DMS 273 (cell line): ENCODE measurements at regions not wholly inside any gene's neighbourhood (a gene's known extent, or its start where the extent isn't known, plus 50 kb on each side); places are given as distances from the start of the nearest gene placed in this dataset.
"Not testable (repeated sequence)": the region's sequence is repeated elsewhere in the genome, so short reads cannot be mapped to it uniquely, and the experiment has no call there.

Source experiments
- DNase-seq: peaks from one replicate; lab custom pipeline; 2025; ENCODE audit not compliant: unreplicated experiment; lab: John Stamatoyannopoulos, UW

DNA sequence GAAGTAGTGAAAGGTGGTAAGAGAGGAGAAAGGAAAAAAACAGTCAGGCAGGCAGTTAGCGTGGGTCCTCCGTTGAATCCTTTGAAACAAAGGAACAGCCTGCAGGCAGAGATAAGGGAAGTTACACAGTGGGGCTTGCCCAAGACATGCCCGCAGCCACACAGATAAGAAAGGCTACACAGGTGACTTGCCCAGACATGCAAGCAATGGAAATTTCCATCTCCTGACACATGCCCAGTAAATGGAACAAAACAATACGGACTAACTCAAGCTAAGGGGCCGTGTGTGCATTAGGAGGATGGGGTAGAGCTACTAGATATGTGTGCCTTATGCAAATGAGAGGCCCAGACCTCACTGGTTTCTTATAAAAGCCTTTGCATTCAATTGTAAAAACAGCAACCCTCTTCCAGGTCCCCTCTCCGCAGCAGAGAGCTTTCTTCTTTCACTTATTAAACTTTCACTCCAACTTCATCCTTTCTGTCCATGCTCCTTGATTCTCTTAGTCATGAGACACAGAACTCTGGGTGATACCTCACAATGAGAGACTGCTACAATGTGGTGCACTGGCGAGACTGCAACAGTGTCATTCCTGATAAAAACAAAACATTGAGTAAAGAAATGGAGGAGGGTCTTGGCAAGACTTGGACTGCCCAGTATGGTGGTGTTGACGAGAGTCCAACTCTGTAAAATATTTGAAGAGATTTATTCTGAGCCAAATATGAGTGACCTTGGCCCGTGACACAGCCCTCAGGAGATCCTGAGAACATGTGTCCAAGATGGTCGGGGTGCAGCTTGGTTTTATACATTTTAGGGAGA, 997.4 kb upstream of the PRKX start:
- DNase-seq: peak; percentile 69

DNA sequence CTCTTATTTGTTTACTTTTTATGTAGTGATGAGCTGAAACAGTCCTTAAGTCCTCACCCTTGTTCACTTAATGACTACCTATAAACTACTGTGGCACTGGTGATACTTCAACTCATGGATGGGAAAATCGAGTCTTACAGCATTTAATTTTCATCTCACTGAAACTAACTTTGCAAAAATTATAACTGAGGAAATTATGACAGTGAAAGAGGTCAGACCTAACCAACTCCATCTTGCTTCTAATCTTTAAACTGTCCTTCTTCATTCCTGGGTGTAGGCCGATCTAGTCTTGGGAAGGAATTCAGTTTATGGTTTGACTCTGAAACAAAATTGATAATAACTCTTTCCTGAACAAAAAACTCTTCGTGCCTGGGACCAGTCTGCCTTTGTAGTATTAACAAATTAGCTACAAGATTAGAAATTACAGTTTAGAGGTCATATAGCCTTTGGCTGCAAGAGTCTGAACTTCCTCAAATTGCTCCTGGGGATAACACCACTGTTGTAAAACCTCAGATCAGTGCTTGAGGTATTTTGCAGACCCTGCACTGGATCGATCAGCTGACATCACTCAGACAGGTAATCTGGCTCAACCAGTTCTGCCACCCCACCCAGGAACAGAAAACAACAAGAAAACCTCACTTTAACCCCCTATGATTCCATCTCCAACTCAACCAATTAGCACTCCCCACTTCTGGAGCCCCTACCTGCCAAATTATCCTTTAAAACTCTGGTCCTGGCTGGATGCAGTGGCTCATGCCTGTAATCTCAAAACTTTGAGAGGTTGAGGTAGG, 995.7 kb upstream of the PRKX start:
- no peak for DNase-seq

DNA sequence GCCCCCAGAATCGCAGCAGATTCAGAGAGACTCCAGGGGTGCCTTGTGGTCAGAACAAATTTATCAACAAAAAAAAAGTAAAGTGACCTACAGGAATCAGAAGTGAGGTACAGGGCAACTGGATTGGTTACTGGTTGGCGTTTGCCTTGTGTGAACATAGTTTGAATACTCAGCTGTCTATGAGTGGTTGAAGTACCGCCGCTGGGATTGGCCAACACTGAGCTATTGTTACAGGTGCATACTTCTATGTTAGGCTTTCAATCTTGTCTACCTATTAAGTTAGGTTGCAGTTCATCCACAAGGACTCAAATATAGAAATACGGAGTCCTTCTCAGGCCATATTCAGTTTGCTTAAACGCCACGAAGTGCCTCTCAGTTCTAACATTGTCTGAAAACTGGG, 993.5 kb upstream of the PRKX start:
- DNase-seq: no peak

DNA sequence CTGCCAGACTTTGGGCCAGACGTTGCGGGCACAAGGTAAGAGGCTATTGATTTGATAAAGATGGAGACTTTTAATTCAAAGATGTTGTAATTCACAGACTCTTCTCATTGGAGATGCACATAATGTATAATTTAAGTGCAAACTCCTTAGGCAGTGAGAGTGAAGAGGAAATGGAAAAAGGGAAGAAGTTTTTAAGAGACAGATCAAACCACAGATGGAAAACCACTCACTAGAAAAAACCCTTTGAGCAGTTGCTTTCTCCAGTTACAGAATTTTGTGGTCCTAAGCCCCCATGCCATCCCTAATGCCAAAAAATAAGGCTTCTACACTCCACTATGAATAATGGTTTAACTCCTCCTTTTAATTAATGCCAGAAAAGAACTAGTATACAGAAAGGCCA, 977.1 kb upstream of the PRKX start:
- no peak for DNase-seq

DNA sequence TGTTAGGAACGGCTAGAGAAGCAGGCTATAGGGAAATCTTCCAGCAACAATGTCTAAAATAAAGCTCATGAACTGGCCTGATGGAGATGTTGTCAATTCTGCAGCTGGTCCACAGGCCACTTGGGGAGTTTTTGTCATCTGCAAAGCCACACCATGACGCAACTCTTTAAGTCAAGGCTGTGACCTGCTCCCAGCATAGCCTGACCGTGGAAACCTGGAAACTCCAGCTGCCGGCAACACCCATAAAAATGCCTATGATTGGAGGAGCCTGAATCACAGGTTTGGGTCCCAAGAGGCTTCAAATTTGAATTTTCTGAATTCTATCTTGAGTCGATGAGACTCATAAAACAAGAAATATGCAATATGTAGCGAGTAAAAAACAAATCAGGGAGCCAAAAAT, 969.2 kb upstream of the PRKX start:
- no peak for DNase-seq

DNA sequence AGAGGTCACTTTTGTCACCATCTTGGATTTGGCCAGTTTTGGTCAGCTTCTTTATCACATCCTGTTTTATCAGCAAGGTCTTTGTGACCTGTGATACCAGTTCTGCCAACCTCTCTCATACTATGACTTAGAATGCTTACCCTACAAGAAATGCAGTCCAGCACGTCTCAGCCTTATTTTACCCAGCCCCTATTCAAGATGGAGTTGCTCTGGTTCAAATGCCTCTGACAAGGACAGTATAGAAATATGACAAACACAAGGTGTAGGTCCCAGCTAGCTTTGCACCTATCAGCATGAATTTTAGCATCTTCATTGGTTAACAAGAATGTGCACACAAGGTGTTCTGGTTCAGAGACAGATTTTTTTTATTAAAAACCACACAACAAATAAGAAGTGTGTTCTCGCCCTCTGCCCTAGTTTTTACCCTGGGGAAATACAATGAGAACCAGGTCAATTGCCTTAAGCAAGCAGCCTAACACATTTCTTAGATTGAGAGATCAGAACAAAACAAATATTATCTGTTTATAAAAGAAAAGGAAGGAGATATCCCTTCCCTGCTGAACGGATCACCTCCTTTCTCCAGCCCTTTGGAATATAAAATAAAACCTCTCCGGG, 962.3 kb upstream of the PRKX start:
- DNase-seq: no peak

GRCh38 chrX:4674028-4674782, 960.8 kb upstream of the PRKX start:
- DNase-seq: no peak

DNA sequence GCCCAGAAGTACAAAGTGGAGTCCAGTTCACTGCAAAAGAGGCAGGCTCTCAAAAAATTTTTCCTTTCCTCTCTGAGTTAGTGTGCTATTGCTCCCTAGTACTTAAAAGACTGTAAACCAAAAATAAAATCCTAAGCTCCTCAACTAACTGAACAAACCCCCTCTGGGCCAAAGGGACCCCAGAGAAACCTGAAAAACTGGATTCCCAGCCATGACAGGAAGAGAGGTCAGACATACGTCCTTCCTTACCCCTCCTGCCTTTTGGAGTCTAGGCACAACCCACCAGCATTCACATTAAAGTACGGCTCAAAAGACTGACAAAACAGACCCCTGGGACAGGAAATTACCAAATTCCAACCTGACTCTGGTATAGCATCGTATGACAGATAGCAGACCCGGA, 957.9 kb upstream of the PRKX start:
- no peak for DNase-seq

DNA sequence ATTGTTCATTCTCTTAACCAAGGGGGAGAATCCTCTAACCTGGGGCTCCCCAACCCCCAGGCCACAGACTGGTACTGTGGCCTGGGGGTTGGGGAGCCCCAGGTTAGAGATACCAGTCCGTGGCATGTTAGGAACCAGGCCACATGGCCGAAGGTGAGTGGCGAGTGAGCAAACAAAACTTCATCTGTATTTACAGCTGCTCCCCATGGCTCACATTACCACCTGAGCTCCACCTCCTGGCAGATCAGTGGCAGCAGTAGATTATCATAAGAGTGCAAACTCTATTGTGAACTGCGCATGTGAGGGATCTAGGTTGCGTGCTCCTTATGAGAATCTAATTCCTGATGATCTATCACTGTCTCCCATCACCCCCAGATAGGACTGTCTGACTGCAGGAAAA, 957.2 kb upstream of the PRKX start:
- DNase-seq: peak; percentile 17

- no peak for DNase-seq
Observed at GRCh38 chrX:4668802-4669536, 955.5 kb upstream of the PRKX start.

DNA sequence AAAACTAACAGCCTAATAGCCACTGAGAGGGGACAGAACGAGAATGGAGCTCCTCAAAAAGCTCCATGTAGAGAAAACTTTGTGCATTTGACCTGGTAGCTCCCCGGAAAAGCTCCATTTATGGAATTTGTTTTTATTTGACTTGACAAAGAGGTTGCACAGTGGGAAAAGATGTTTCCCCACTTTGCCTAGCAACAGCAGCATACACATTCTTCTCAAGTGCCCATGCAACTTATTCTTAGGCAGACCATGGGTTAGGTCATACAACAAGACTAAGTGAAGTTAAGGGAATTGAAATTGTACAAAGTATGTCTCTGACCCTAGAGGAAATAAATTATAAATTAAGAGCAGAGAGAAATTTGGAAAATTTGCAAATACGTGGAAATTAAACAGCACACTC, 949.6 kb upstream of the PRKX start:
- DNase-seq: no peak

- no peak for DNase-seq
Observed at GRCh38 chrX:4661771-4662170, 948.3 kb upstream of the PRKX start.

- no peak for DNase-seq
Observed at GRCh38 chrX:4656419-4656818, 943.0 kb upstream of the PRKX start.

DNA sequence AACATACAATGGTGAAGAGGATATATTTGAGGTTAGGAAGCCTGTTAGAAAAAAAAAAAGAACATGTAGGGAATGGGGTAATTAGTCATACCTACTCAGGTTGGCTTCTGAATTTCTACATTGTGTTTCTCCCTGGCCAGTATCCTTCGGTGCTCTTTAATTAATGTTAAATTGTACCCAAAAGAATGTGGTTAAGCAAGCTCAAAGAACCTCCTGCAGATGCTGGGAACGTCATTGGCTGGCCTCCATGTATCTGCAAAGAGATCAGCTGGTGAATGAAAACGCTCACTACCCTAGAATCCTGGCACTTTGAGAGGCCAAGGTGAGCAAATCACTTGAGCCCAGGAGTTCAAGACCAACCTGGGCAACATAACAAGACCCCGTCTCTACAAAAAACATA, 942.3 kb upstream of the PRKX start:
- no peak for DNase-seq

GRCh38 chrX:4642114-4642513, 928.7 kb upstream of the PRKX start:
- no peak for DNase-seq

DNA sequence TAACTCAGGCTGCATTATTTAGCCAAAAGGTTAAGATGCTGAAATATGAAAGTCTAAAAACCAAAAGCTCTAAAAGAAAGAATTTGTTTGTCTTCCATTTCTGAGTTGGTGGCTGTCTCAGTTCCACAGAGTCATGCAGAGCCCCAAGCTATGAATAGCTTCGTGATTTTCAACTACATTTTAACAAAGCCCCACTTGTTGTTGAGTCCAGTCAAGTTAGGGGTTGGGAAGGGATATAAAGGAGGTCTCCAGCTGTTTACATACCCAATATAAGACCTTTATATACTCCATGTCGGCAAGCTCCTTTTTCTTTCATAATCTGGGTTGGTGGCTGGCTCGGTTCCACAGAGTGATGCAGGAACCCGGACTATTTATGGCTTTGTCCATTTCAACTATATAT, 924.6 kb upstream of the PRKX start:
- no peak for DNase-seq

GRCh38 chrX:4627414-4627813, 914.0 kb upstream of the PRKX start:
- no peak for DNase-seq

DNA sequence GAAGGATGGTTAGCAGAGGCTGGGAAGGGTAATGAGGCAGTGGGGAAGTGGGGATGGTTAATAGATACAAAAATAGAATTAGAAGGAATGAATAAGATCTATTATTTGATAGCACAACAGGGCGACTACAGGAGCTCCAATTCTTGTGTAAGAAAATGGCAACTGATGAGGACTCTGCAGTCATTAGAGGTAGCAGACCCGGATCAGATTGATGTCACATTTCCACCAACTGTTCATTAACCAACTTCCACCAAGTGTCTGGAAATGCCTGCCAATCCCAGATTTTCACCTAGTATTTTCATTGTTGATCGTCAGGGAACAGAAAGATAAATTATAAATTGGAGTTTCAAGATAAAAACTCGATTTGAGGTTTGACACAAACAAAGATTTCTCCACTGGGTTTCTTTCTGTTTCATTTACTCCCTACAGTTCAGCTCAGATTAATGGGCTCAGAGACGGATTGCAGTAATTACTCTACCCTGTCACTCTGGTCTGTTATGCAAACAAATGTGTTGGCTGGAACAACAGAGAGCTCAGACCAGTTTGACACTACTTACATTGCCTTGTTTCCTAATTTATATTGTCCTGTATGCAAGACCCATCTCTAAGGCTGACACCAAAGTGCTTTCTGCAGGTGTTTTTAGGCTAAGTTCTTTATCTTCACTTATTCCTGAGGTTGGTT, 909.2 kb upstream of the PRKX start:
- no peak for DNase-seq

- DNase-seq: not testable (repeated sequence)
Observed at GRCh38 chrX:4613651-4614050, 900.2 kb upstream of the PRKX start.

GRCh38 chrX:4588893-4589292, 875.4 kb upstream of the PRKX start:
- DNase-seq: peak; percentile 2
